ENCODE measurements at regions not wholly inside any gene's neighbourhood (a gene's known extent, or its start where the extent isn't known, plus 50 kb on each side); places are given as distances from the start of the nearest gene placed in this dataset.

GRCh38 chrX:95626748-95627147, 1057.9 kb upstream of the DIAPH2 start:
- no peak for TF ChIP-seq POLR2A (IDR thresholded peaks at IDR 0.05)
- no peak for TF ChIP-seq CTCF (IDR thresholded peaks at IDR 0.05)
